GM12878 (cell line): ENCODE measurements at regions not wholly inside any gene's neighbourhood (a gene's known extent, or its start where the extent isn't known, plus 50 kb on each side); places are given as distances from the start of the nearest gene placed in this dataset.
"Not testable (repeated sequence)": the region's sequence is repeated elsewhere in the genome, so short reads cannot be mapped to it uniquely, and the experiment has no call there.

Source experiments
- ATAC-seq: fragments of 200-7000 bp; cut with Tn5 transposase; 3 replicates; pipeline ENCODE4 v1.9.1; 2020; ENCODE audit warnings: mild to moderate bottlenecking, moderate library complexity
- BruUV-seq: library from RNA; stranded (reverse); fragments of 400-500 nt; replicated peaks from 2 replicates; lab custom pipeline; 2021; lab: Mats Ljungman, UMichigan
- CTCF ChIA-PET: fragments of 300-600 bp; sonication (Branson Sonifier 250); formaldehyde crosslinking; extraction: SDS; loops from one replicate; lab custom pipeline; 2021; ENCODE audit warnings: inconsistent platforms; lab: Yijun Ruan, JAX
- POLR2A ChIA-PET: fragments of 350-600 bp; formaldehyde crosslinking; extraction: SDS; loops from one replicate; lab custom pipeline; 2021; ENCODE audit warnings: inconsistent platforms; lab: Charles Lee
- RAD21 ChIA-PET: fragments of 300-600 bp; sonication (Branson Sonifier 250); formaldehyde crosslinking; loops from one replicate; lab custom pipeline; 2023; ENCODE audit warnings: antibody characterized with exemption; ENCODE audit not compliant: unreplicated experiment; lab: Charles Lee
- SMC1A ChIA-PET: fragments of 300-600 bp; sonication (Branson Sonifier 250); formaldehyde crosslinking; loops from one replicate; lab custom pipeline; 2023; ENCODE audit not compliant: unreplicated experiment, uncharacterized antibody; lab: Charles Lee
- DNase-seq: peaks from one replicate; pipeline ENCODE4 v3.0.0-alpha.2; 2011; ENCODE audit warnings: low read depth, low spot score
- FAIRE-seq: peaks from 3 replicates; lab custom pipeline; 2011; peaks lifted over from hg19 to GRCh38; lab: Jason Lieb, UNC
- H2AFZ ChIP-seq: 2 replicates; pipeline ENCODE4 v1.6.0; 2011; ENCODE audit warnings: low read depth, low read length, control low read depth; ENCODE audit not compliant: control insufficient read depth
- H3K27ac ChIP-seq: 2 replicates; pipeline ENCODE4 v1.5.1; 2011; ENCODE audit warnings: control low read depth; ENCODE audit not compliant: control insufficient read depth, insufficient read depth
- H3K27me3 ChIP-seq, 2 experiments: replicated peaks in 1 of 2; 2 replicates each; pipeline versions ENCODE4 v1.6.0 to v1.6.1; 2011; ENCODE audit warnings: low read length in 1 of 2; ENCODE audit not compliant: control insufficient read depth in 2 of 2, insufficient read depth in 2 of 2
- H3K36me3 ChIP-seq, 2 experiments: 2 replicates each; pipeline ENCODE4 v1.5.1; 2011; ENCODE audit warnings: low read length in 1 of 2; ENCODE audit not compliant: control insufficient read depth in 2 of 2, insufficient read depth in 2 of 2
- H3K4me1 ChIP-seq: 2 replicates; pipeline ENCODE4 v1.6.1; 2011; ENCODE audit warnings: mild to moderate bottlenecking, low read length, moderate library complexity, mixed read lengths; ENCODE audit not compliant: control insufficient read depth, insufficient read depth
- H3K4me2 ChIP-seq: 2 replicates; pipeline ENCODE4 v1.6.0; 2011; ENCODE audit warnings: control low read depth; ENCODE audit not compliant: control insufficient read depth, insufficient read depth
- H3K4me3 ChIP-seq: fragments of 200-600 bp; sonication (generic); 2 replicates; pipeline ENCODE4 v1.5.1; 2016
- H3K79me2 ChIP-seq: 2 replicates; pipeline ENCODE4 v1.6.0; 2011; ENCODE audit warnings: low read length; ENCODE audit not compliant: control insufficient read depth, insufficient read depth
- H3K9ac ChIP-seq: 2 replicates; pipeline ENCODE4 v1.8.0; 2011; ENCODE audit warnings: low read length, control low read depth, mixed read lengths; ENCODE audit not compliant: control insufficient read depth, insufficient read depth
- H3K9me3 ChIP-seq: replicated peaks from 3 replicates; pipeline ENCODE4 v1.5.1; 2011; ENCODE audit warnings: mild to moderate bottlenecking, low read length; ENCODE audit not compliant: control insufficient read depth, insufficient read depth
- H4K20me1 ChIP-seq: 2 replicates; pipeline ENCODE4 v1.6.0; 2011; ENCODE audit not compliant: control insufficient read depth, insufficient read depth
- CREB1 ChIP-seq: IDR thresholded peaks from 2 replicates; pipeline ENCODE4 v1.6.1; 2012; ENCODE audit warnings: low read depth, mild to moderate bottlenecking, inconsistent platforms
- HDGF ChIP-seq: fragments of 450-650 bp; IDR thresholded peaks from 2 replicates; pipeline ENCODE4 v1.6.1; 2016; ENCODE audit warnings: antibody characterized with exemption
- POLR2A ChIP-seq: IDR thresholded peaks from 2 replicates; pipeline ENCODE4 v1.6.1; 2011; ENCODE audit warnings: low read depth, mild to moderate bottlenecking, low read length
- POLR2AphosphoS2 ChIP-seq: IDR thresholded peaks from 2 replicates; pipeline ENCODE4 v1.6.1; 2011; ENCODE audit warnings: low read depth, mild to moderate bottlenecking, low read length, improper control_type of control experiment, moderate library complexity
- TARDBP ChIP-seq: IDR thresholded peaks from 2 replicates; pipeline ENCODE4 v1.6.1; 2016; ENCODE audit warnings: borderline replicate concordance
- YBX1 ChIP-seq: fragments of 450-650 bp; IDR thresholded peaks from 2 replicates; pipeline ENCODE4 v1.6.1; 2016; ENCODE audit warnings: antibody characterized with exemption
- WGBS: methylation state at CpG from one replicate; pipeline ENCODE4 v1.1.6; 2016; ENCODE audit warnings: low lambda C conversion rate; ENCODE audit not compliant: insufficient replicate concordance, insufficient coverage; ENCODE audit errors: missing lambda C conversion rate; 5-methylcytosine and 5-hydroxymethylcytosine counted together
- in situ Hi-C: fragments of 300-500 bp; cut with MboI; formaldehyde crosslinking; loops from 9 replicates; pipeline ENCODE4 v1.14.3; 2018; ENCODE audit warnings: mixed read lengths
- intact Hi-C: fragments of 100-400 bp; cut with micrococcal nuclease; formaldehyde crosslinking; loops from one replicate; pipeline ENCODE4 v1.14.2; 2022; ENCODE audit not compliant: unreplicated experiment
- TF ChIP-seq, protein P1 (sequence below): fragments of 450-650 bp; IDR thresholded peaks from 2 replicates; pipeline ENCODE4 v1.6.1; 2016; ENCODE audit warnings: mild to moderate bottlenecking
- TF ChIP-seq, protein P2 (sequence below): IDR thresholded peaks from 2 replicates; pipeline ENCODE4 v1.6.1; 2011; ENCODE audit warnings: mild to moderate bottlenecking, low read depth, low read length, moderate library complexity; ENCODE audit not compliant: insufficient replicate concordance

DNA sequence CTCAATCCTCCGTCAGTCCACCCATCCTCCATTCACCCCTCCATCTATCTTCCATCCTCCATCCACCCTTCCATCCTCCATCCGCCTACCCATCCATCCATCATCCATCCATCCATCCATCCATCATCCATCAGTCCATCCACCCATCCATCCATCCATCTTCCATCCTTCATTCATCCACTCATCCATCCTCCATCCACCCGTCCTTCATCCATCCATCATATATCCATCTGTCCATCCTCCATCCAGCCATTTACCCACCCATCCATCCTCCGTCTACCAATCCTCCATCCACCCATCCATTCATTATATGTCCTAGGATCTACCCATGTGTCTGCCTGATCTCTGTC is 179.1 kb downstream of the TMEM121 start:
- H3K27ac ChIP-seq, DNase-seq, H3K9ac ChIP-seq, BruUV-seq, H3K4me3 ChIP-seq, CTCF ChIA-PET, H3K27me3 ChIP-seq, FAIRE-seq, H4K20me1 ChIP-seq, H3K36me3 ChIP-seq, POLR2A ChIA-PET, H3K4me2 ChIP-seq, ATAC-seq, H2AFZ ChIP-seq, RAD21 ChIA-PET, SMC1A ChIA-PET, H3K9me3 ChIP-seq: not testable (repeated sequence)
- Histone ChIP-seq H3K4me1 (peaks cover 36% of the 10 kb centered on the region), H3K79me2 (peaks cover 36% of the 10 kb centered on the region)
- intact Hi-C loops, result loop anchor here (10.0 kb wide), 1 partner anchor 569 kb away; no protein-coding TSS in a partner anchor
- in situ Hi-C loops, result loop anchor here (10.0 kb wide), 2 partner anchors 121 to 569 kb away; no protein-coding TSS in a partner anchor
- TF ChIP-seq HDGF (peak; percentile 79), POLR2AphosphoS2 (peak; percentile 34; the same call in 1 of the 2 replicates), TARDBP (peak; percentile 98), YBX1 (peak; percentile 49; the same call in 1 of the 2 replicates), CREB1 (peak; percentile 35; the same call in 1 of the 2 replicates), POLR2A (0 out of 2 replicates have a peak, but pooled peaks have one; percentile 79)
- TF ChIP-seq, protein P1, sequence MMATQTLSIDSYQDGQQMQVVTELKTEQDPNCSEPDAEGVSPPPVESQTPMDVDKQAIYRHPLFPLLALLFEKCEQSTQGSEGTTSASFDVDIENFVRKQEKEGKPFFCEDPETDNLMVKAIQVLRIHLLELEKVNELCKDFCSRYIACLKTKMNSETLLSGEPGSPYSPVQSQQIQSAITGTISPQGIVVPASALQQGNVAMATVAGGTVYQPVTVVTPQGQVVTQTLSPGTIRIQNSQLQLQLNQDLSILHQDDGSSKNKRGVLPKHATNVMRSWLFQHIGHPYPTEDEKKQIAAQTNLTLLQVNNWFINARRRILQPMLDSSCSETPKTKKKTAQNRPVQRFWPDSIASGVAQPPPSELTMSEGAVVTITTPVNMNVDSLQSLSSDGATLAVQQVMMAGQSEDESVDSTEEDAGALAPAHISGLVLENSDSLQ, result 0 out of 2 replicates have a peak, but pooled peaks have one; percentile 15
- TF ChIP-seq, protein P2, sequence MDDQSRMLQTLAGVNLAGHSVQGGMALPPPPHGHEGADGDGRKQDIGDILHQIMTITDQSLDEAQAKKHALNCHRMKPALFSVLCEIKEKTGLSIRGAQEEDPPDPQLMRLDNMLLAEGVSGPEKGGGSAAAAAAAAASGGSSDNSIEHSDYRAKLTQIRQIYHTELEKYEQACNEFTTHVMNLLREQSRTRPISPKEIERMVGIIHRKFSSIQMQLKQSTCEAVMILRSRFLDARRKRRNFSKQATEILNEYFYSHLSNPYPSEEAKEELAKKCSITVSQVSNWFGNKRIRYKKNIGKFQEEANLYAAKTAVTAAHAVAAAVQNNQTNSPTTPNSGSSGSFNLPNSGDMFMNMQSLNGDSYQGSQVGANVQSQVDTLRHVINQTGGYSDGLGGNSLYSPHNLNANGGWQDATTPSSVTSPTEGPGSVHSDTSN, result peak; percentile 28
- 74% methylated on average over 4 of the region's 4 CpGs for WGBS
